Calu3 (cell line): ENCODE measurements at regions not wholly inside any gene's neighbourhood (a gene's known extent, or its start where the extent isn't known, plus 50 kb on each side); places are given as distances from the start of the nearest gene placed in this dataset.

Source experiments
- BruUV-seq: library from RNA; stranded (reverse); fragments of 400-500 nt; replicated peaks from 2 replicates; lab custom pipeline; 2021; lab: Mats Ljungman, UMichigan
- CTCF ChIA-PET: fragments of 300-600 bp; sonication (Branson Sonifier 250); formaldehyde crosslinking; loops from one replicate; lab custom pipeline; 2022; ENCODE audit warnings: antibody characterized with exemption; lab: Charles Lee
- DNase-seq: peaks from one replicate; pipeline ENCODE4 v3.0.0; 2022
- H3K27ac Mint-ChIP-seq: one replicate; pipeline ENCODE4 v1.8.0; 2022; ENCODE audit warnings: mixed read lengths; ENCODE audit not compliant: unreplicated experiment
- H3K27me3 Mint-ChIP-seq: one replicate; pipeline ENCODE4 v1.8.0; 2022; ENCODE audit warnings: mixed read lengths; ENCODE audit not compliant: unreplicated experiment
- H3K36me3 Mint-ChIP-seq: one replicate; pipeline ENCODE4 v1.8.0; 2022; ENCODE audit warnings: mild to moderate bottlenecking, moderate library complexity, mixed read lengths; ENCODE audit not compliant: insufficient read depth, unreplicated experiment
- H3K4me1 Mint-ChIP-seq: one replicate; pipeline ENCODE4 v1.8.0; 2022; ENCODE audit warnings: mild to moderate bottlenecking, low read depth, mixed read lengths; ENCODE audit not compliant: unreplicated experiment
- H3K4me3 Mint-ChIP-seq: one replicate; pipeline ENCODE4 v1.8.0; 2022; ENCODE audit warnings: mild to moderate bottlenecking, low read depth, moderate library complexity, mixed read lengths; ENCODE audit not compliant: unreplicated experiment
- H3K9me3 Mint-ChIP-seq: one replicate; pipeline ENCODE4 v1.8.0; 2022; ENCODE audit warnings: low read depth, mixed read lengths; ENCODE audit not compliant: unreplicated experiment
- intact Hi-C: fragments of 100-400 bp; cut with micrococcal nuclease; formaldehyde crosslinking; loops from one replicate; pipeline ENCODE4 v1.10.0; 2022; ENCODE audit not compliant: unreplicated experiment
- TF ChIP-seq, protein P1 (sequence below): fragments of 200-600 bp; IDR thresholded peaks from one replicate; pipeline ENCODE4 v1.8.0; 2022; ENCODE audit warnings: antibody characterized with exemption; ENCODE audit not compliant: unreplicated experiment

- Mint-ChIP-seq H3K27me3 (no peaks in the 10 kb centered on the region), H3K27ac (no peak overlapping the region), H3K4me3 (no peak overlapping the region), H3K9me3 (peaks cover 16% of the 10 kb centered on the region), H3K4me1 (no peaks in the 10 kb centered on the region), H3K36me3 (no peaks in the 10 kb centered on the region)
- no peak for DNase-seq
- TF ChIP-seq, protein P1, sequence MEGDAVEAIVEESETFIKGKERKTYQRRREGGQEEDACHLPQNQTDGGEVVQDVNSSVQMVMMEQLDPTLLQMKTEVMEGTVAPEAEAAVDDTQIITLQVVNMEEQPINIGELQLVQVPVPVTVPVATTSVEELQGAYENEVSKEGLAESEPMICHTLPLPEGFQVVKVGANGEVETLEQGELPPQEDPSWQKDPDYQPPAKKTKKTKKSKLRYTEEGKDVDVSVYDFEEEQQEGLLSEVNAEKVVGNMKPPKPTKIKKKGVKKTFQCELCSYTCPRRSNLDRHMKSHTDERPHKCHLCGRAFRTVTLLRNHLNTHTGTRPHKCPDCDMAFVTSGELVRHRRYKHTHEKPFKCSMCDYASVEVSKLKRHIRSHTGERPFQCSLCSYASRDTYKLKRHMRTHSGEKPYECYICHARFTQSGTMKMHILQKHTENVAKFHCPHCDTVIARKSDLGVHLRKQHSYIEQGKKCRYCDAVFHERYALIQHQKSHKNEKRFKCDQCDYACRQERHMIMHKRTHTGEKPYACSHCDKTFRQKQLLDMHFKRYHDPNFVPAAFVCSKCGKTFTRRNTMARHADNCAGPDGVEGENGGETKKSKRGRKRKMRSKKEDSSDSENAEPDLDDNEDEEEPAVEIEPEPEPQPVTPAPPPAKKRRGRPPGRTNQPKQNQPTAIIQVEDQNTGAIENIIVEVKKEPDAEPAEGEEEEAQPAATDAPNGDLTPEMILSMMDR: no peak
- intact Hi-C loops: no loop called here
- CTCF ChIA-PET: no interaction called here
- BruUV-seq: no TSS peak
Observed at GRCh38 chr15:81536356-81536755, 162.3 kb upstream of the TMC3 start.

GRCh38 chr15:81534124-81534523 is 160.1 kb upstream of the TMC3 start:
- no peak for DNase-seq
- no peaks in the 10 kb centered on the region for H3K36me3 Mint-ChIP-seq
- no peaks in the 10 kb centered on the region for H3K4me1 Mint-ChIP-seq
- no peaks in the 10 kb centered on the region for H3K27me3 Mint-ChIP-seq
- peaks cover 16% of the 10 kb centered on the region for H3K9me3 Mint-ChIP-seq
- CTCF ChIA-PET: no interaction called here
- no peak overlapping the region for H3K27ac Mint-ChIP-seq
- BruUV-seq: no TSS peak
- intact Hi-C loops: no loop called here
- no peak overlapping the region for H3K4me3 Mint-ChIP-seq
- TF ChIP-seq, protein P1: no peak

GRCh38 chr15:81532001-81532400 is 158.0 kb upstream of the TMC3 start:
- Mint-ChIP-seq H3K27me3 (no peaks in the 10 kb centered on the region), H3K36me3 (no peaks in the 10 kb centered on the region), H3K27ac (no peak overlapping the region), H3K4me3 (no peak overlapping the region), H3K9me3 (peaks cover 8% of the 10 kb centered on the region), H3K4me1 (no peaks in the 10 kb centered on the region)
- CTCF ChIA-PET: no interaction called here
- no TSS peak for BruUV-seq
- intact Hi-C loops: no loop called here
- no peak for DNase-seq
- TF ChIP-seq, protein P1: no peak

DNA sequence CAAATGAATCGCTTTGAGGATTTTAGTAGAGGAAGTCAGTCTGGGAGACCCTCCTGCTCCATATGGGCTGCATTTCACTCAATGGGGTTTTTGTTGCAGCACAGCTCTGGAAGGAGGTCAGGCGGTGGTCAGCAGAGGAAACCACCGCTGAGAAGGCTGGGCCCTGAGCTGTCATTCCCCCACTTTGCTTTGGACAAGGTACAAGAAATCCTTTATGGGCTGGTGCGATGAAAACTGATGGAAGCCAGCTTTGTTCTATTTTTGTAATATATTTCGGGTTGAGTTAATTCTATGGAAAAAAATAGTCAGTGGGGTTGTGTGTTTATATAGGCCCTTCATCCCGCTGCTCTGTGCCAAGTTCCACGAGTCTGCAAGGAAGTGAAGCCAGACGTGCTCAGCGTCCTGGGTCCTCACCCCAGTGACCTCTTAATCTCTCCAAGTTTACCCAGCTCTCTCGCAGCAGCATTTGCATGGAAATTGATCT is 157.1 kb upstream of the TMC3 start:
- no peaks in the 10 kb centered on the region for H3K36me3 Mint-ChIP-seq
- no peaks in the 10 kb centered on the region for H3K27me3 Mint-ChIP-seq
- no TSS peak for BruUV-seq
- H3K4me3 Mint-ChIP-seq: no peak overlapping the region
- peaks cover 4% of the 10 kb centered on the region for H3K9me3 Mint-ChIP-seq
- H3K4me1 Mint-ChIP-seq: no peaks in the 10 kb centered on the region
- TF ChIP-seq, protein P1: no peak
- no peak overlapping the region for H3K27ac Mint-ChIP-seq
- intact Hi-C loops: no loop called here
- no peak for DNase-seq
- CTCF ChIA-PET: no interaction called here
